Activated naive CD4-positive, alpha-beta T cell treated with anti-CD3 and anti-CD28 coated beads, Interleukin-2, amount 50 U/mL, for 16 hours (primary cell): ENCODE measurements at regions not wholly inside any gene's neighbourhood (a gene's known extent, or its start where the extent isn't known, plus 50 kb on each side); places are given as distances from the start of the nearest gene placed in this dataset.
"Not testable (repeated sequence)": the region's sequence is repeated elsewhere in the genome, so short reads cannot be mapped to it uniquely, and the experiment has no call there.

ENCODE experiments used
- DNase-seq: peaks from one replicate; pipeline ENCODE4 v3.0.0-alpha.2; 2020

DNA sequence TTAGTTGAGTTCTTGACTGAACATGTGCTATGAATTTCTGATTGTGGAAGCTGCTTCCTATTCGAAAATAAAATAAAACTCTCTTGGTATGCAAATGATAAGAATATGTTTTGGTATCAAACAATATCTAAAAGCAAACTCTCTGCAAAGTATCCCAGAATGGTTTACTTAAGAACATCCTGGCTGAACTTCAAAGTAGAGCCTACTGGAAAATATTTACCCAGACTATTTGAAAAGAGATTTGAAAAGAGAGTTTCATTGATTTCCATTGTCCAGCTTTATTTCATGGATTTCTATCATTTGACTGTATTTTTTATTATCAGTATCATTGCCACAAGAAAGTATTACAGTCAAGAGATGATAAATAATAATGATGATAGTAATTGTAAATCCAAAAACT, 171.1 kb upstream of the SLC7A11 start:
- no peak for DNase-seq

DNA sequence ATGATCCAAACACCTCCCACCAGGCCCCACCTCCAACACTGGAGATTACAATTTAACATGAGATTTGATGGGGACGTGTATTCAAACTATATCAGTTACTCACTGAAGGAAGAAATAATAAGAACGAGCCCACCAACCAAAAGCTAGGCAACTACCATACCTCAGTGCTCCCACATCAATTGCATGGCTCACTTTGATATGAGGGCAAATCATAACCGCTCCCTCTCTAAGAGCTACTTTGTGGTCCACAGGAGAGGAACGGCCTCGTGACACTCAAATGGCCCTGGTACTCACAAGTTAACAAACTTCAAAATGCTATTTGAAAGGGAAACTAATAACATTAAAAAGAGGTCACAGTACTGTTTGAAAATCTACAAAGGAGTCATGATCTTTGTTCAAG, 170.7 kb upstream of the SLC7A11 start:
- no peak for DNase-seq

DNA sequence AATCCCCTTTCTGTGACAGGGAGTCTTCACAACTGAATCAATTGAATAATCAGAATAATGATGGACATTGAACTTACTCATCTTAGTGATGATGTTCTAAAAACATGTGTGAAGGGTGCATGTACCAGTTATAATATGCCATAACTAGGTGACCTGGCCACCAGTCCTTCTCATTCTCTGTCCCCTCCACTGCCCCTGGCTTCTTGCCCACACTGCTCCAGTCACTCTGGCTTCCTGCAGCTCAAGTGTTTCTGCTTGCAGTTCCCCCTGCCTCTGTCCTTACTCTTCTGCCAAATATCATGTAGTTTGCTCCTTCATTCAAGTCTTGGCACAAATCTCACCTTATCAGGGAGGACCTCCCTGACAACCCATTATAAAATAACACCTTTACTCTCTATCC, 168.1 kb upstream of the SLC7A11 start:
- DNase-seq, result no peak

DNA sequence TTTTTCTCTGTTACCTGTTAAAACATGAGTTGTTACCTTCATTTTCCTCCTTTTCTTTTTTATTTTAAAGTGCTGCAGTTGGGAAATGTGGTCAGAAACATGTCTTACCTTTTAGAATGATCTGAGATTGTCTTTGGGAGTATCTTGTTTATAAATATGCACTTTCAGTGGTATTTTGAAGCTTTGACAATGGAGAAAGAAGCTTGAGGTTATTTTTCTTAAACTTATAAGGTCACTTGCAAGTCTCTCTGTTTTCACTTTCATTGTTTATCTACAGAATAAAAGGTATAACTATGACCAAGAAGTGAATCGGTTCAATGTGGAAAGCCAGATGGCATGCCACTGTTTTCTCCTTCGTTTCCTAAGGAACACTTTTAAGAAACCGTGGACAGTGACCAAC, 167.5 kb upstream of the SLC7A11 start:
- no peak for DNase-seq

DNA sequence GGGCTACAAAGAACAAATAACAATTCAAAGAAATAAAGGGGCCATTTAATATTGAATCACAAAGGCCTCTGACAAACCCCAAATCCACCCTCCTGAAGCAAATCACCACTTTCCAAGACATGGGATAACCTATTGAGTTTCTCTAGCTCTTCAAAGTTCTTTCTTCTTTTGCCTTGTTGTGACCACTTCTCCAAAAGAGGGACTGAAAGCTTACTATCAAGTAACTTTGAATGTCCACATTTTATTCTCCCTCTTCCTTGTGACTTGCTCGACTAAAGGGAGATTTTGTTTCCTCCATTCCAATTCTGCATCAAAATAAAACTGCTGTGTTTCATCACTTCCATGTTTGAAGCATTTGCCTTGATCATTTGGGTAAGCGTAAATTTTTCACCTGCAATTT, 166.6 kb upstream of the SLC7A11 start:
- DNase-seq, result no peak

DNA sequence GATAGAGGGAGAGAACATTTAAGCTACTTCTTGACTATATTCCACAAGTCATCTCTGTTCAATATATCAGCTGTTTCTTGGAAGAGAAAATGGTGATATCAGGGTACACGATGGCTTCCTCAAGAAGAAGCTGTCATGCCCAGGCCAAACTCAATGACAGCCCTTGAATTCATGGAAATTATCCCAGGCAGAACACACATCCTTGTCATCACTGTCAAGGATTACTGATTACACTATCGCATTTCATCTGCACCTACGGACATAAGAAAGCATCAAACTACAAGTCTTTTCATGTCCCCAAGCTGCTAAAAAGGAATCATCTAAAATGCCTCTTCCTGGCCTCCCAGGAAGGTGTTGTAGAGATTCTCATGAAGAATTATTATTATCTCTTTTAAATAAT, 165.2 kb upstream of the SLC7A11 start:
- no peak for DNase-seq

DNA sequence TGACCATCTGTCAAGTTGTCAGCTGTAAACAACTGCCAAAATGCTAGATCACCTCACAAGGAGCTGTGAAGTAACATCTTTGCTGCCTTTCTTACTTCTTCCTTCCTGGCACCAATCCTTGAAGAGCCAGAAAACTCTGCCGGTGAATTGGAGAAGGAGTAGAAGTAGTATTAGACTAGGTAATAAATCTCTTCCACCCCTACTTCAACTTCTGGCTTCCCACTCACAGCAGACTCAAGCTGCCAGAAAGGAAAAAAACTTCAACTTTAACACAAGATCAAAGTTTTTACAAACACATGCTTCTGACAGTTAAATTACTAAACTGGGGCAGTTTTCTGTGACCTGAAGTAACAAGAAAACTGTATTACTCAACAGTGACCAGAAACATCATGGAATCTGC, 164.7 kb upstream of the SLC7A11 start:
- no peak for DNase-seq

DNA sequence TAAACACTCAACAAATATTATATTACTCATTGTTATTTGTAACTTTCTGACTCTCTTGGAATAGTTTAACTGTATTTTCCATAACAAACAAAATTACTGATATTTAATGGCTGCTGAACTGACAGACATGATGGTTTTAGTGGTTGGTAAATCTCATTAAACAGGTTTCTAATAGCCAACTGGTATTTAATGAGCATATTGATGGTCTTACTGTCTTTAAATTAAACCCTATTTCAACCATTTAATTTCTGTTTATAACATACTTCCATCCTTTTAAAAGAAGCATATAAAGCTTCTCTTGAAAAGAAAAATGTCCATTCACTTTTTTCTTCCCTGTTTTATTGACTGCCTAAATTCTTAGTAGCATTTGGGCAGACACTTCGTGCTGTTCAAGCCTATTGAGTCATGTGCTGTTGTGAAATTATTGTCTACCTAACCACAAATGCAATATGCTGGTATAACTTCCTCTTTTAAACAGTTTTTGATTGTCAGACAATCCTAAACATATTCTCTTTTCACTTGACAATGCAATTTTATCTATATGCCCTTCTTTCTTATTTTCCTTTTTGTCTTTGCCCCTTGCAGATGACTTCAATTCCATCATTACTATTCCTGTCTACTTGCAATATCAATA, 163.9 kb upstream of the SLC7A11 start:
- no peak for DNase-seq

DNA sequence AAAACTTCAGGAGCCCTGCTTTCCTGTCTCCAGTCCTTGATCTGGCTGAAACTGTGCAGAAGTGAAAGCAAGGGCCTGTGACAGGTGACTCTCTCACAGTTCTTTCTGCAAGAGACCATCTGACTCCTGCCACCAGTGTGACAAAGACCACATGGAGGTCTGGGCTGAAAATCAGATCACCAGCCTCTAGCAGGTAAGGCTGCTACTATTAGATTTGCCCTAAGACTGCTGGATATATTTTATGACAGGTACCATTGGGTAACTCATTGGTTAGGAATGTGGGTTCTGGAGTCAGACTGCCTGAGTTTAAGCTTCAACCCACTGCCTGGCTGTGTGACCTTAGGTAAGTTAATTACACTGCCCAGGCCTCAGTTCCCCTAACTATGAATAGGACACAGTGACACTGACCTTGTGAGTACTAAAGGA, 163.3 kb upstream of the SLC7A11 start:
- DNase-seq, result no peak

DNA sequence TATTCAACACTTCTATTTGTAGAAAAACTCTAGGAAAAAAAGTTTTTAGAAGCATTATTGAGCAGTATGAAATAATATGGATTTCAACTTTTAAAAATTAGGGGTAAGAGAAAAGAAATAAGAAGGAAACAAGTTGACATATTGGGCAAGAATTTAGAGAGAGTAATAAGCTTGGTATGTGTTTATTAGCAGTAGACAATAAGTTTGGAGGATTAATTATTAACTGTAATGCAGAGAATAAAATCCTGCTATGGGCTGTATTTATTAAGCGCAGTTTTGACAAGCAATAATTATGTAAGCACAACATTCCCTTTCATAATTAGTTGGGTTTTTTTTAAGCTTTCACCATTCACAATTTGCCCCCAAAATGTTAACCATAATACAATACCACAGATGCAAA, 162.7 kb upstream of the SLC7A11 start:
- DNase-seq, result no peak

DNA sequence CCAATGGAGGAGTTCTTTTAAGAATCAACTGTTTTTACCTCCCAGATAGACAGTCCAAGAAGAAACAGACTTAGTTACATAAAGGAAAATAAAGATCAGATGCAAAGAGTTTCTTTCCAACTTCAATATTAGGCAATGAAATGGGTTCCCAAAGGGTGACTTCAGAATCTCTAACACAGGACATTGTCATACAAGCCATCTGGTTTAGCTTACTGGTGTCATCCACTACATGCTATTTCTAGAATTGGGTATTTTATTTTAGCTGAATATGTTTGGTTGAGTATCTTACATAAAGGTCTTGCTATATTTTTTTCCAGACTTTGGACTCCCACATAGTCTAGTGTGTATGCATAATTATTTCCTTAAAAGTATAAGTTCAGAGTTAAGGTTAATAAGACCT, 162.1 kb upstream of the SLC7A11 start:
- no peak for DNase-seq

DNA sequence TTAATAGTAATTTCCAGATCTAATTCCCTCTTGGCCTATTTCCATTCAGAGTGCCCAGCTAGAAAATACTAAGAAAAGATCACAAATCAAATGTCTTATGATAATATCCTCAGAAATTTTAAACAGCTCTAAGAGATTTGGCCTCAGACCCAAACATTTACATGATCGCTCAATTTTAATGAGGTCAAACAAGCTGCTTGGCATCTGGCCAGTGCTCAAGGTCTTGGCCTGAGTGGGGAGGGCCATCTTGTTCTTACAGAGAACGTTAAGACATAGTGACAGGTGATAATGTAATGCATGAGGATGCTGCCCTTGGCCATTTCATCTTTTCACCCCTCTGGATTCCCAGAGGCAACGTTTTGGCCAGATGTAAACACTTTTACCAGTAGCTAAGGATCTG, 159.2 kb upstream of the SLC7A11 start:
- no peak for DNase-seq

DNA sequence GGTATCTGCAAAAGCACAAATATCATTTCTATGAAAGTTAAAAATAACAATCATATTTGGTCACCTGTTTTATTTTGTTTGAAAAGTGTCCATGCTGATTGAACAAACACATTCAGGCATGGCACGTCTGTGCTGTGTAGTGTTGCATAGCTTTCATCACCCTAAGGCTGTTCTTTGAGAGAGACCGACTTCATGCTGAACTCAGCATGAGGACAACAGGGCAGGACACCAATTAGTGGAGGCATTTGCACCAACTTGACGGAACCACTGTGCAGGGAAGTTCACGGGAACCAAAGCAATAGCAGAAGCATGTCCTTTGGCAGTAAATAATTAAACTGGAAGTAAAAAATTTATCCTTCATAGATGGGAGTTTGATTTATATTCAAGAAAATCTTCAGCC, 158.4 kb upstream of the SLC7A11 start:
- no peak for DNase-seq

DNA sequence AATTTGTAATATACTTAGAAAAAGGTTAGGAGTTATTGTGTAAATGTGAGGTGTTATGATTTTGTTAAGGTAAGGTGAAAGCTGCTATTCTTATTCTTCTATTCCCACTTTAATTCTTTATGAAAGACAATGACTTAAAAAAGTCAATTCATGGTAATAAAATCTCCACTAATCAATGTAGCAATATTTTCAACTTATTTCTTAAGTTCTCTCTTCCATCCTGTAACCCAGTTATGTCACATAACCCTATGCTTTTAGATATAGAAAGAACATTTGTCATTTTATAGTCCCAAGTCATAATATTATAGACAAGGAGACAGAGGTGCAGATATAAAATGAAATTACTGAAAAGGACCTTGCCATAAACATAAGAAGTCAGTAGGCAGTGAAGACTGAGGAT, 157.9 kb upstream of the SLC7A11 start:
- DNase-seq, result no peak

DNA sequence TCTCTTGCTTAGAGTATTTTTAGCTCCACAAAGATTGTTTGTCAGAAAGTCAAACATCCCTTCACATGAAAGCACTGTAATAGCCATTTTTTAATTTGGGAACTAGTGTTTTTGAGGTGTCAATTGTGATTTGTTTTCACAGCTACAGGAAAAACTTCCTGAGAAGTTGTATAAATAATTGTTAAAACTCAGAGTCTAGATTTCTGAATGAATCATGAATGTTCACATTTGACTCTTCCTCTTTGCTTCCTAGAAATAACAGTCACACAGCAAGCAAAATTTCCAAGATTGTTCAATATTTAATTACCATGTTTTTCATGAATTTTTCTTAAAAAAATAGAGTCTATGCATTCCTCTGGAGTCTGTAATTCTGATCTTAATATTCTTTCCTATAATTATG, 156.9 kb upstream of the SLC7A11 start:
- no peak for DNase-seq

DNA sequence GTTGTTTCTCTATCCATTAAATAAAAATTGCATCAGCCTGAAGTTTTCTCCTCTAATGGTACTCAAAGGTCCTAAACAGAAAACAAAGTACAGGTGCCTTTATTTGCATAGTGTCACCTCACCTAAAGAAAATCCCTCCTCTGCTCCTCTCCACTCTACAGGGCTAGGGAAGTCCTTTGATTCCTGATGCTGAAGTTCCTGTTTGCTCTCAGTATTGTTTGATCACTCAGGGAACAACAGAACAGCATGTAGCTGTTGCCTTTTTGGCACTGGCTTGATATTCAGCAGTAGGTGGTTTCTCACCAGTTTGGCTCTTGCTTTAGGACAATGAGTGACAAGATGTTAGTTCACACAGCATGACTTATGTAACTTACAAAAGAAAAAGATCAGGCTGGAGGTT, 156.2 kb upstream of the SLC7A11 start:
- DNase-seq, result no peak

DNA sequence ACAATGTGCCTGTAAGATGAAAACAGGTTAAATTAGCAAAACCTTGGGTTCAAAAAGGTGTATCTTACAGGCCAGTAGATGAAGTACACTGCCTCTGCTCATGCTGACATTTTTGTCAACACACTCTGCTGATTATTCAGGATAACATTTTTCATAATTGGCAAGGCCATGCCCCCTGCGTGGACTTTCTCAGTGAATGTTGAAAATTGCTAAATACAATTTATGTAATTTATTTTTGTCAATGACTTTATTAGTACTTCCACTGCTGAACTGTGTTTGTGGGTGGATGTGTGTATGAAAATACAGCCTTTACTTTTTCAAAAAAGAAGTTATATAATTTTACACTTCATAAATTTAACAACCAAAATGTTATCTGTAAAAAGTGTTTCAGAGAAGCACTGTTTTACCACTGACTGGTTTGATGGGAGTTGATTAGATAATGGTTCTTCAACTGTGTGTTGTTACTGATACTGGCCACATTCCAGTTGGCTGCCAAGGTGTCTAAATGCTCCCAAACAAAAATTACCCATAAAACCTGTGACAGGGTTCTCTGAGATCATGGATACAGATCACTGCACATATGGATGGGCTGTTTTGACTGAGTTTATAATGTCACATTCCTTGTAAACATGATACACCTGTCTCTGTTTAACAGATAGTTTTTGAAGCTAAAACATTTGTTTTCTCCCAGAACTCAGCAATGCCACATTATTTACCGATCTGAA, 151.9 kb upstream of the SLC7A11 start:
- no peak for DNase-seq

DNA sequence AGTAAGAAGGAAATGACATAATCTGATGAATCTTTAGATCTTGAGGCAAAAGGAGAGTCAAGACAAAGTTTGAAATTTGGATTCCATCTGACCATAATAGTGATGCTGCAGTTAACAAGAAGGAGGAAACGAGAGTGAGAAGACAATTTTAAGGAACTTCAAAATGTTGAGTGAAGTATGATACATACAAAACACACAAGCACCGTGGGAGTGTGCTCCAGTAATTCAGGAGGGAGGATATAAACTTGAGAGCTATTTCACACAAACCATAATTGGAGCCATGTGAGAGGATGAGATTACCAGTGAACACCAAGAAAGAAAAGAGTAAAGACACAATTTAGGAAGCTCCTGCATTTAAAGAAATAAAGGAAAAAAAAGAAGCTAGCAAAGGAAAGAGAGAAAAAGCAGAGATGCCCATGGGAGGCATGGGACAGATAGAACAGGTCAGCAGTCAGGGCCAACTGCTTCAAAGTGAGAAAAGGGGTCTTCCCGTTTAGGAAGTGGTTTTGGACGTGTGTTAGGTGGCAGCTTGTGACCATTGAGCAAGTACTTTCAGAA, 150.7 kb upstream of the SLC7A11 start:
- DNase-seq, result no peak

DNA sequence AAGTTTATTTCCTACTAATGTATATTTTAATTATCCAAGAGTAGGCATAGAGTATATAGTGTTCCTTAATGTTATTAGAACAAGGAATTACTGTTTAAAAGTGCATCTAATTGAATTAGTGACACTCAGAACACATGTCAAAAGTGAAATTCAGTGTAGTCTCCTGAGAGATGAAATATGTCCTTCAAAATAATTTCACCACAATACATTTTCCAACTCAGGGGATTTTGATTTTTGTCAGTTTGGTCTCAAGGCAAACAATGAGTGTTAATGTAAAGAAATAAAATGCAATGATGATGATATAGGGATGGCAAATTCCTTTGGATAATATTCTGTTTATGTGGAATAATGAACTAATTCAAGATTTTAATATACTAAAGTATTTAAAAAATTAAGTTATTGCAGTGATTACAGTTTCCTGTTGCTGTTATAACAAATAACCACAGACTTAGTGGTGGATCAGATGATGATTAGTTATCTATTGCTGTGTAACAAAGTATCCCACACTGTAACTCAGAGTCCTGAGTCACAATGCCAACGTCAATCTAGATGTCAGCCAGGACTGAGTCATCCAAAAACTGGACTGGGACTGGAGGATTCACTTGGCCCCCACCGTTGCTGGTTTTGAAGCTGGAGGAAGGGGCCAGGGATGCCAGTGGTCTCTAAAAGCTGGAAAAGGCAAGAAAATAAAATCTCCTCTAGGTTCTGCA, 148.0 kb upstream of the SLC7A11 start:
- DNase-seq, result no peak

DNA sequence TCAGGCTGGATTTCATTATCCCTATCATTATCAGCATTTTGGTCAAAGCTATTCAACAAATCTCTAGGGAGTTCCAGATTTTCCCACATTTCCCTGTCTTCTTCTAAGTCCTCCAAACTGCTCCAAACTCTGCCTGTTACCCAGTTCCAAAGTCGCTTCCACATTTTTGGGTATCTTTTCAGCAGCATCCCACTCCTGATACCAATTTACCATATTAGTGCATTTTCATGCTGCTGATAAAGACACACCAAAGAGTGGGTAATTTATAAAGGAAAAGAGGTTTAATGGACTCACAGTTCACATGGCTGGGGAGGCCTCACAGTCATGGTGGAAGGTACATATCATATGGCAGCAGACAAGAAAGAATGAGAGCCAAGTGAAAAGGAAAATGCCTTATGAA, 132.8 kb upstream of the SLC7A11 start:
- DNase-seq, result no peak

DNA sequence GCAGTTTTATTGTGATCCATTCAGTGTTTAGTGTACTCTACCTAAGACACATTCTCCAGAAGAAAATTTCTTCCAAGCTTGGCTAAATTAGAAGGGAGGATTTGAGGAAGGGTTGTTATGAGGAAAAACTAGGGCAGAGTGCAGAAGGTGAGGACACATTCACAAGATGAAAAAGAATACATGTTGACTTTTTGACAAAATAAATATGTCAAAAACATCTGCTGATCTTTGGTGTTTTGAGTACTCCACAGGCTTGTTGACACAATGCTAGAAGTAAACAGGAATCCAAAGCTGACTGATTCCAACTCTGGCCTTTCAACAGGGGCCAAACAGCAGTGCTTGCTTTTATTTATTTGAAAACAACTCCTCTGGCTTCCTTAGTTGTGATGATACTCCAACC, 125.8 kb upstream of the SLC7A11 start:
- no peak for DNase-seq

DNA sequence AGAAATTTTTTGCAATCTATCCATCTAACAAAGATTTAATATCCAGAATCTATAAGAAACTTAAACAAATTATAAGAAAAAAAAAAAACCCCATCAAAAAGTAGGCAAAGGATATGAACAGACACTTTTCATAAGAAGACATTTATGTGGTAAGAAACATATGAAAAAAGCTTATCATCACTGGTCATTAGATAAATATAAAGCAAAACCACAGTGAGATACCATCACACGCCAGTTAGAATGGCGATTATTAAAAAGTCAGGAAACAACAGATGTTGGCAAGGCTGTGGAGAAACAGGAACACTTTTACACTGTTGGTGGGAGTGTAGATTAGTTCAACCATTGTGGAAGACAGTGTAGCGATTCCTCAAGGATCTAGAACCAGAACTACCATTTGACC, 110.3 kb upstream of the SLC7A11 start:
- DNase-seq, result not testable (repeated sequence)

DNA sequence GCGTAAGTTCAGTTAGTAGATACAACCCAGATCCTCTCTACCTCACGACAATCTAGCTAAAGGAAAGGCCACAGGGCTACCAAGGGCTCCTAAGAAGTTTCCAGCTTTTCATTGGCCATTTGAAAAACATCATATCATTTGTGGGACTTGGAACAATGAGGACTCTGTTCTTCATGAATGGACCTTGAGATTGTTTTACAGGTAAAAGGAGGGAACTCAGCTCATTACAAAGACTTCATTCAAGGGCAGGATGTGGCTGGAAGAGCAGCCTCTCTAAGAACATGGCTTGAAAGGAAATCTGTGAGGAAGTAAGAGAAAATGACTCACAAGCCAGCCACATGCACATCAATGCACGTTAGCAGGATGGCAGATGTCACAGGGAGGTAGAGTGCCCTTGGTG, 105.9 kb upstream of the SLC7A11 start:
- DNase-seq, result no peak

DNA sequence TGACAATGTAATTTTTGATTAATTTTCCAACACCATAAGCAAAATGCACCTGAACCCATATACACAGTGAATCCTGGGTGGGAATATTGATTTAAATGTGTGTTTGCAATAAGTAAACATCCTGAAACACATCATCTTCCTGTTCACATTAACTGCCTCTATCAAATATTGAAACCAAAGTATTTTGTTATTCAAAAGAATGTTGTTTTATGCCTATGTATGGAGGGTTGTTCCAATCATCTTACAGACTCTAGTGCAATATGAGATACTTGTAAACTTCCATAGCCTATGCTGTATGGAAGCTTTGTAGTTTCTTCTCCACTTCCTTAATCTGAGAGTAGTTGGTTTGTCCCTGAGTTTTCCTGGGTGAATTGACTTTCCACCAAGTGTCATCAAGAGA, 105.4 kb upstream of the SLC7A11 start:
- no peak for DNase-seq
